RWPE2 (cell line): ENCODE measurements at regions not wholly inside any gene's neighbourhood (a gene's known extent, or its start where the extent isn't known, plus 50 kb on each side); places are given as distances from the start of the nearest gene placed in this dataset.

ENCODE experiments used
- ATAC-seq: fragments of 200-7000 bp; cut with Tn5 transposase; 3 replicates; pipeline ENCODE4 v1.9.1; 2021; ENCODE audit warnings: low read depth
- DNase-seq: peaks from one replicate; pipeline ENCODE4 v3.0.0-alpha.2; 2020; ENCODE audit warnings: low spot score
- H3K27ac ChIP-seq: fragments of 450-650 bp; 2 replicates; pipeline ENCODE4 v1.5.1; 2017; ENCODE audit warnings: mild to moderate bottlenecking; ENCODE audit not compliant: poor library complexity, severe bottlenecking
- H3K27me3 ChIP-seq: fragments of 250-450 bp; sonication (Bioruptor Pico); 2 replicates; pipeline ENCODE4 v1.5.1; 2021; ENCODE audit warnings: mild to moderate bottlenecking, moderate library complexity; ENCODE audit not compliant: insufficient read depth, poor library complexity, severe bottlenecking
- H3K36me3 ChIP-seq: fragments of 250-450 bp; sonication (Bioruptor Pico); 2 replicates; pipeline ENCODE4 v1.5.1; 2020; ENCODE audit warnings: low read depth, mild to moderate bottlenecking, moderate library complexity
- H3K4me1 ChIP-seq: fragments of 250-450 bp; sonication (Bioruptor Pico); 2 replicates; pipeline ENCODE4 v1.5.1; 2021; ENCODE audit warnings: mild to moderate bottlenecking, moderate library complexity; ENCODE audit not compliant: insufficient read depth, poor library complexity, severe bottlenecking
- H3K4me3 ChIP-seq: fragments of 250-450 bp; sonication (Bioruptor Pico); 2 replicates; pipeline ENCODE4 v1.5.1; 2021; ENCODE audit warnings: mild to moderate bottlenecking, moderate library complexity; ENCODE audit not compliant: severe bottlenecking
- H3K9me3 ChIP-seq: fragments of 250-450 bp; sonication (Bioruptor Pico); 2 replicates; pipeline ENCODE4 v1.5.1; 2021; ENCODE audit warnings: mild to moderate bottlenecking, moderate library complexity; ENCODE audit not compliant: severe bottlenecking
- CTCF ChIP-seq: fragments of 450-650 bp; IDR thresholded peaks from one replicate; pipeline ENCODE4 v1.5.1; 2017; ENCODE audit warnings: mild to moderate bottlenecking, moderate library complexity; ENCODE audit not compliant: poor library complexity, severe bottlenecking

GRCh38 chr17:13678841-13679240 lies 77.1 kb upstream of the HS3ST3A1 start:
- no peaks in the 10 kb centered on the region for H3K4me1 ChIP-seq
- TF ChIP-seq CTCF: no peak
- no peaks in the 10 kb centered on the region for H3K27me3 ChIP-seq
- DNase-seq (no peak), ATAC-seq (no peak)
- no peaks in the 10 kb centered on the region for H3K36me3 ChIP-seq
- H3K27ac ChIP-seq: no peak overlapping the region
- no peak overlapping the region for H3K4me3 ChIP-seq
- no peaks in the 10 kb centered on the region for H3K9me3 ChIP-seq

GRCh38 chr17:13688716-13689115 lies 87.0 kb upstream of the HS3ST3A1 start:
- no peaks in the 10 kb centered on the region for H3K9me3 ChIP-seq
- H3K27me3 ChIP-seq: no peaks in the 10 kb centered on the region
- H3K4me3 ChIP-seq: no peak overlapping the region
- H3K36me3 ChIP-seq: no peaks in the 10 kb centered on the region
- no peaks in the 10 kb centered on the region for H3K4me1 ChIP-seq
- DNase-seq (no peak), ATAC-seq (no peak)
- H3K27ac ChIP-seq: no peak overlapping the region
- TF ChIP-seq CTCF: no peak

GRCh38 chr17:13690806-13691205 lies 89.1 kb upstream of the HS3ST3A1 start:
- H3K4me1 ChIP-seq: no peaks in the 10 kb centered on the region
- H3K27ac ChIP-seq: no peak overlapping the region
- H3K9me3 ChIP-seq: no peaks in the 10 kb centered on the region
- H3K36me3 ChIP-seq: no peaks in the 10 kb centered on the region
- H3K4me3 ChIP-seq: no peak overlapping the region
- no peak for TF ChIP-seq CTCF
- no peaks in the 10 kb centered on the region for H3K27me3 ChIP-seq
- DNase-seq: no peak
- no peak for ATAC-seq

GRCh38 chr17:13694934-13695333 lies 93.2 kb upstream of the HS3ST3A1 start:
- Histone ChIP-seq H3K9me3 (no peaks in the 10 kb centered on the region), H3K36me3 (no peaks in the 10 kb centered on the region), H3K27ac (no peak overlapping the region), H3K4me3 (no peak overlapping the region), H3K27me3 (no peaks in the 10 kb centered on the region), H3K4me1 (no peaks in the 10 kb centered on the region)
- no peak for ATAC-seq
- no peak for TF ChIP-seq CTCF
- DNase-seq: no peak

GRCh38 chr17:13698832-13699231 lies 97.1 kb upstream of the HS3ST3A1 start:
- no peak for TF ChIP-seq CTCF
- no peak for ATAC-seq

More at GRCh38 chr17:13698832-13699231, 97.1 kb upstream of the HS3ST3A1 start:
- H3K27ac ChIP-seq: no peak overlapping the region
- H3K4me3 ChIP-seq: no peak overlapping the region
- H3K27me3 ChIP-seq: no peaks in the 10 kb centered on the region
- no peaks in the 10 kb centered on the region for H3K9me3 ChIP-seq
- no peaks in the 10 kb centered on the region for H3K36me3 ChIP-seq
- H3K4me1 ChIP-seq: no peaks in the 10 kb centered on the region
- no peak for DNase-seq
